CD14-positive monocyte (primary cell): ENCODE measurements at regions not wholly inside any gene's neighbourhood (a gene's known extent, or its start where the extent isn't known, plus 50 kb on each side); places are given as distances from the start of the nearest gene placed in this dataset.

ENCODE experiments used
- DNase-seq, 3 donors: peaks; one replicate each; pipeline ENCODE4 v3.0.0-alpha.2; 2011 to 2022
- H2AFZ ChIP-seq: 2 replicates; pipeline ENCODE4 v1.6.0; 2012; ENCODE audit warnings: mild to moderate bottlenecking, low read depth, low read length, inconsistent platforms; ENCODE audit not compliant: insufficient read depth, poor library complexity, severe bottlenecking
- H3K27ac ChIP-seq, 2 donors: 1 replicate in 1 of 2; 2 replicates in 1 of 2; pipeline ENCODE4 v1.5.1; 2012 to 2013; ENCODE audit warnings: low read length in 2 of 2, control low read depth in 1 of 2, inconsistent platforms in 1 of 2, low read depth in 1 of 2, mild to moderate bottlenecking in 1 of 2
- H3K27me3 ChIP-seq, 2 donors: one replicate each; pipeline versions ENCODE4 v1.6.0 to v1.6.1; 2011 to 2013; ENCODE audit warnings: low read length in 2 of 2; ENCODE audit not compliant: control insufficient read depth in 2 of 2, insufficient read depth in 2 of 2
- H3K36me3 ChIP-seq, 2 donors: replicated peaks in 1 of 2; 1 replicate in 1 of 2; 2 replicates in 1 of 2; pipeline versions ENCODE4 v1.5.1 to v1.6.1; 2012 to 2013; ENCODE audit warnings: low read length in 2 of 2, control low read depth in 1 of 2, inconsistent platforms in 1 of 2, mild to moderate bottlenecking in 1 of 2; ENCODE audit not compliant: insufficient read depth in 2 of 2, control insufficient read depth in 1 of 2
- H3K4me1 ChIP-seq, 2 donors: 1 replicate in 1 of 2; 2 replicates in 1 of 2; pipeline versions ENCODE4 v1.5.1 to v1.6.1; 2012 to 2013; ENCODE audit warnings: low read length in 2 of 2, control low read depth in 1 of 2, inconsistent platforms in 1 of 2, mild to moderate bottlenecking in 1 of 2, moderate library complexity in 1 of 2; ENCODE audit not compliant: insufficient read depth in 2 of 2, control insufficient read depth in 1 of 2
- H3K4me2 ChIP-seq: replicated peaks from 2 replicates; pipeline ENCODE3; 2012; ENCODE audit warnings: low read length, moderate library complexity, mild to moderate bottlenecking; ENCODE audit not compliant: poor library complexity, severe bottlenecking; ENCODE audit errors: extremely low read depth
- H3K4me3 ChIP-seq, 3 experiments: fragments of 200-600 bp in 1 of 3; sonication (generic) in 1 of 3; replicated peaks in 1 of 3; 1 replicate in 2 of 3; 2 replicates in 1 of 3; pipeline ENCODE4 v1.5.1; 2011 to 2013; ENCODE audit warnings: low read length in 3 of 3, mild to moderate bottlenecking in 3 of 3, control low read depth in 2 of 3, low read depth in 2 of 3, inconsistent platforms in 1 of 3, moderate library complexity in 1 of 3
- H3K79me2 ChIP-seq: 2 replicates; pipeline ENCODE4 v1.6.0; 2012; ENCODE audit warnings: mild to moderate bottlenecking, control low read depth, inconsistent platforms, low read length, moderate library complexity; ENCODE audit not compliant: insufficient read depth
- H3K9ac ChIP-seq: 2 replicates; pipeline ENCODE4 v1.6.0; 2017; ENCODE audit warnings: low read length, mild to moderate bottlenecking; ENCODE audit not compliant: insufficient read depth, poor library complexity, severe bottlenecking
- H3K9me3 ChIP-seq, 2 donors: replicated peaks in 1 of 2; 1 replicate in 1 of 2; 2 replicates in 1 of 2; pipeline versions ENCODE4 v1.5.1 to v1.6.1; 2012 to 2013; ENCODE audit warnings: low read length in 2 of 2, control low read depth in 1 of 2; ENCODE audit not compliant: control insufficient read depth in 1 of 2, insufficient read depth in 1 of 2
- H4K20me1 ChIP-seq: 2 replicates; pipeline ENCODE4 v1.6.0; 2012; ENCODE audit warnings: mild to moderate bottlenecking, low read length, control low read depth, moderate library complexity; ENCODE audit not compliant: insufficient read depth
- H3K27ac Mint-ChIP-seq, 7 donors: one replicate each; pipeline ENCODE4 v1.8.0; 2020; ENCODE audit warnings: mild to moderate bottlenecking in 7 of 7, mixed read lengths in 7 of 7, moderate library complexity in 6 of 7, inconsistent platforms in 2 of 7
- H3K27me3 Mint-ChIP-seq, 3 donors: one replicate each; pipeline ENCODE4 v1.8.0; 2021 to 2022; ENCODE audit warnings: low read depth in 3 of 3, mild to moderate bottlenecking in 3 of 3, mixed read lengths in 3 of 3, moderate library complexity in 3 of 3, inconsistent platforms in 1 of 3
- H3K36me3 Mint-ChIP-seq, 2 donors: one replicate each; pipeline ENCODE4 v1.8.0; 2020; ENCODE audit warnings: mixed read lengths in 2 of 2, inconsistent platforms in 1 of 2, mild to moderate bottlenecking in 1 of 2
- H3K4me1 Mint-ChIP-seq: one replicate; pipeline ENCODE4 v1.8.0; 2020; ENCODE audit warnings: mild to moderate bottlenecking, mixed read lengths
- H3K4me3 Mint-ChIP-seq, 2 donors: one replicate each; pipeline ENCODE4 v1.8.0; 2020; ENCODE audit warnings: mild to moderate bottlenecking in 2 of 2, mixed read lengths in 2 of 2, moderate library complexity in 1 of 2
- H3K9me3 Mint-ChIP-seq, 7 donors: one replicate each; pipeline ENCODE4 v1.8.0; 2020 to 2022; ENCODE audit warnings: mixed read lengths in 7 of 7, mild to moderate bottlenecking in 6 of 7, moderate library complexity in 6 of 7, inconsistent platforms in 2 of 7
- CTCF ChIP-seq: fragments of 200-600 bp; IDR thresholded peaks from one replicate; pipeline ENCODE4 v1.8.0; 2022; ENCODE audit warnings: antibody characterized with exemption, mild to moderate bottlenecking
- WGBS: methylation state at CpG from one replicate; pipeline ENCODE4 v1.1.5; 2013; ENCODE audit warnings: missing lambda C conversion rate; ENCODE audit not compliant: insufficient coverage; 5-methylcytosine and 5-hydroxymethylcytosine counted together
- intact Hi-C, 2 donors: fragments of 100-400 bp; cut with micrococcal nuclease; formaldehyde crosslinking; loops; one replicate each; pipeline versions ENCODE4 v1.15.0 to v1.15.1; 2023

GRCh38 chr2:221270806-221271205 lies 301.3 kb downstream of the EPHA4 start:
- Histone ChIP-seq H3K9me3 (no peaks in the 10 kb centered on the region), H2AFZ (no peak overlapping the region), H3K9ac (no peak overlapping the region), H3K36me3 (no peaks in the 10 kb centered on the region), H3K4me1 (no peaks in the 10 kb centered on the region), H3K79me2 (no peaks in the 10 kb centered on the region), H3K4me2 (no peak overlapping the region), H3K27me3 (no peaks in the 10 kb centered on the region), H3K27ac (no peak overlapping the region), H4K20me1 (no peaks in the 10 kb centered on the region), H3K4me3 (no peak overlapping the region)
- WGBS, result 80% methylated on average over 1 of the region's 2 CpGs
- H3K36me3 Mint-ChIP-seq, result no peaks in the 10 kb centered on the region
- H3K27ac Mint-ChIP-seq, result no peak overlapping the region
- intact Hi-C loops, result no loop called here
- peaks cover 0 to 1% (median 0%) of the 10 kb centered on the region in 3 donors for H3K27me3 Mint-ChIP-seq
- no peak overlapping the region for H3K4me3 Mint-ChIP-seq
- H3K9me3 Mint-ChIP-seq, result peaks cover 0 to 10% (median 2%) of the 10 kb centered on the region in 7 donors
- no peak for TF ChIP-seq CTCF
- no peaks in the 10 kb centered on the region for H3K4me1 Mint-ChIP-seq
- no peak for DNase-seq

- DNase-seq, result no peak
- H3K4me3 Mint-ChIP-seq, result no peak overlapping the region
- Histone ChIP-seq H3K9me3 (no peaks in the 10 kb centered on the region), H2AFZ (no peak overlapping the region), H3K79me2 (no peaks in the 10 kb centered on the region), H3K27ac (no peak overlapping the region), H3K4me1 (no peaks in the 10 kb centered on the region), H3K27me3 (no peaks in the 10 kb centered on the region), H4K20me1 (no peaks in the 10 kb centered on the region), H3K4me3 (no peak overlapping the region), H3K4me2 (no peak overlapping the region), H3K9ac (no peak overlapping the region), H3K36me3 (no peaks in the 10 kb centered on the region)
- no peaks in the 10 kb centered on the region for H3K4me1 Mint-ChIP-seq
- no peaks in the 10 kb centered on the region for H3K36me3 Mint-ChIP-seq
- H3K27me3 Mint-ChIP-seq, result peaks cover 0 to 2% (median 1%) of the 10 kb centered on the region in 3 donors
- no peak for TF ChIP-seq CTCF
- no peak overlapping the region for H3K27ac Mint-ChIP-seq
- peaks cover 0 to 10% (median 2%) of the 10 kb centered on the region in 7 donors for H3K9me3 Mint-ChIP-seq
- intact Hi-C loops, result no loop called here
- WGBS, result no CpG with 5 or more reads among the region's 3 CpGs
These were observed 299.4 kb downstream of the EPHA4 start for GRCh38 chr2:221272729-221273128.
